Heart right ventricle (tissue), 16 donors: ENCODE measurements at regions not wholly inside any gene's neighbourhood (a gene's known extent, or its start where the extent isn't known, plus 50 kb on each side); places are given as distances from the start of the nearest gene placed in this dataset.
"Not testable (repeated sequence)": the region's sequence is repeated elsewhere in the genome, so short reads cannot be mapped to it uniquely, and the experiment has no call there.

ENCODE experiments used
- ATAC-seq, 8 donors: fragments of 200-7000 bp; cut with Tn5 transposase; one replicate each; pipeline ENCODE4 v1.9.1; 2020; ENCODE audit warnings: mild to moderate bottlenecking in 8 of 8, moderate library complexity in 8 of 8, moderate number of reproducible peaks in 1 of 8
- DNase-seq, 2 donors: peaks; one replicate each; pipeline ENCODE4 v3.0.0-alpha.2; 2020
- H3K27ac ChIP-seq, 10 donors: fragments of 200-600 bp; sonication (generic) in 2 of 10; one replicate each; pipeline versions ENCODE4 v1.5.0 to v1.8.0; 2020 to 2022; ENCODE audit warnings: mild to moderate bottlenecking in 3 of 10
- H3K27me3 ChIP-seq, 7 donors: fragments of 200-600 bp; one replicate each; pipeline ENCODE4 v1.8.0; 2021 to 2022; ENCODE audit warnings: mild to moderate bottlenecking in 2 of 7
- H3K36me3 ChIP-seq, 9 donors: fragments of 200-600 bp; sonication (generic) in 1 of 9; one replicate each; pipeline versions ENCODE4 v1.5.0 to v1.8.0; 2020 to 2022; ENCODE audit warnings: mild to moderate bottlenecking in 2 of 9
- H3K4me1 ChIP-seq, 9 donors: fragments of 200-600 bp; sonication (generic) in 1 of 9; one replicate each; pipeline versions ENCODE4 v1.5.0 to v1.8.0; 2020 to 2022; ENCODE audit warnings: mild to moderate bottlenecking in 4 of 9
- H3K4me3 ChIP-seq, 10 donors: fragments of 200-600 bp; sonication (generic) in 2 of 10; one replicate each; pipeline versions ENCODE4 v1.5.0 to v1.8.0; 2020 to 2022; ENCODE audit warnings: mild to moderate bottlenecking in 7 of 10, moderate library complexity in 2 of 10
- H3K9me3 ChIP-seq, 11 donors: fragments of 200-600 bp in 10 of 11; sonication (generic) in 2 of 11; one replicate each; pipeline versions ENCODE4 v1.5.0 to v1.8.0; 2013 to 2022; ENCODE audit warnings: mild to moderate bottlenecking in 2 of 11, control low read depth in 1 of 11, moderate library complexity in 1 of 11
- WGBS, 2 donors: extraction: QIAGEN DNeasy Blood & Tissue Kit; methylation state at CpG; one replicate each; pipeline ENCODE4 v1.1.7; 2013; ENCODE audit warnings: inconsistent platforms in 1 of 2; 5-methylcytosine and 5-hydroxymethylcytosine counted together
- intact Hi-C, 10 donors: fragments of 100-400 bp; cut with DNase I; formaldehyde crosslinking; loops; one replicate each; pipeline versions ENCODE4 v1.11.1 to v1.14.2; 2022
- TF ChIP-seq, protein P1 (sequence below), 9 donors: fragments of 200-600 bp; sonication (generic) in 2 of 9; IDR thresholded peaks; one replicate each; pipeline versions ENCODE4 v1.5.0 to v1.8.0; 2021 to 2022; ENCODE audit warnings: antibody characterized with exemption in 9 of 9, mild to moderate bottlenecking in 5 of 9, moderate library complexity in 1 of 9
- donor health status: Arrhythmogenic right ventricular cardiomyopathy.
- donor health status: ischemic (EF 13 %, LVEDD 7.1; RV severe dilation, severe dysfunction).
- donor health status: healthy with polysubstance abuse.
- donor health status: DM: no; HTN: yes; CAD: no.
- donor health status: DM: no; HTN: no; CAD: no.
- donor health status: ischemic (EF 25% LVEDD 6.9; RV normal size, moderate dysfunction).
- donor health status: ischemic (EF 25% LVEDD 5.7; RV mildly dilated, moderate dysfunction).
- donor health status: healthy.
- donor health status: DM: yes; HTN: yes; CAD: no.
- donor health status: Ischemic cardiomyopathy.
- donor health status: ischemic (EF 35%, LVEDD 5.7; RV mildly dilated, moderate dysfunction).
- donor health status: nonischemic (EF 11% LVEDD 7.7; RV severe dilation, severe dysfunction).
- donor health status: DM: yes; HTN: yes; CAD: no.
- donor health status: PGD.
- donor health status: ischemic (EF 29% LVEDD 5.4; RV normal size, mild dysfunction).
- donor health status: nonischemic (EF 23%, LVEDD 6.1; RV moderate dilation, normal function).

GRCh38 chr5:101458587-101458986 is 555.5 kb upstream of the ST8SIA4 start:
- no peak for DNase-seq
- Histone ChIP-seq H3K27me3 (no peaks in the 10 kb centered on the region), H3K4me3 (no peak overlapping the region), H3K27ac (no peak overlapping the region), H3K4me1 (no peaks in the 10 kb centered on the region), H3K9me3 (no peaks in the 10 kb centered on the region), H3K36me3 (no peaks in the 10 kb centered on the region)
- 67 to 74% methylated on average over 4 of the region's 4 CpGs for WGBS, 2 donors
- TF ChIP-seq, protein P1, sequence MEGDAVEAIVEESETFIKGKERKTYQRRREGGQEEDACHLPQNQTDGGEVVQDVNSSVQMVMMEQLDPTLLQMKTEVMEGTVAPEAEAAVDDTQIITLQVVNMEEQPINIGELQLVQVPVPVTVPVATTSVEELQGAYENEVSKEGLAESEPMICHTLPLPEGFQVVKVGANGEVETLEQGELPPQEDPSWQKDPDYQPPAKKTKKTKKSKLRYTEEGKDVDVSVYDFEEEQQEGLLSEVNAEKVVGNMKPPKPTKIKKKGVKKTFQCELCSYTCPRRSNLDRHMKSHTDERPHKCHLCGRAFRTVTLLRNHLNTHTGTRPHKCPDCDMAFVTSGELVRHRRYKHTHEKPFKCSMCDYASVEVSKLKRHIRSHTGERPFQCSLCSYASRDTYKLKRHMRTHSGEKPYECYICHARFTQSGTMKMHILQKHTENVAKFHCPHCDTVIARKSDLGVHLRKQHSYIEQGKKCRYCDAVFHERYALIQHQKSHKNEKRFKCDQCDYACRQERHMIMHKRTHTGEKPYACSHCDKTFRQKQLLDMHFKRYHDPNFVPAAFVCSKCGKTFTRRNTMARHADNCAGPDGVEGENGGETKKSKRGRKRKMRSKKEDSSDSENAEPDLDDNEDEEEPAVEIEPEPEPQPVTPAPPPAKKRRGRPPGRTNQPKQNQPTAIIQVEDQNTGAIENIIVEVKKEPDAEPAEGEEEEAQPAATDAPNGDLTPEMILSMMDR (IDR thresholded peaks at IDR 0.05), result no peak
- intact Hi-C loops, result no loop called here
- ATAC-seq, result no peak

GRCh38 chr5:101455851-101456250 is 552.8 kb upstream of the ST8SIA4 start:
- intact Hi-C loops, result no loop called here
- 65 to 73% methylated on average over 2 of the region's 2 CpGs for WGBS, 2 donors
- H3K4me3 ChIP-seq, result no peak overlapping the region
- H3K36me3 ChIP-seq, result no peaks in the 10 kb centered on the region
- peaks cover 0 to 14% (median 0%) of the 10 kb centered on the region in 11 donors for H3K9me3 ChIP-seq
- no peaks in the 10 kb centered on the region for H3K4me1 ChIP-seq
- no peaks in the 10 kb centered on the region for H3K27me3 ChIP-seq
- no peak for ATAC-seq
- DNase-seq, result no peak
- TF ChIP-seq, protein P1 (IDR thresholded peaks at IDR 0.05), result no peak
- H3K27ac ChIP-seq, result no peak overlapping the region

GRCh38 chr5:101455048-101455447 is 552.0 kb upstream of the ST8SIA4 start:
- WGBS, 2 donors, result 87 to 97% methylated on average over 1 of the region's 1 CpG
- Histone ChIP-seq H3K27ac (no peak overlapping the region), H3K27me3 (no peaks in the 10 kb centered on the region), H3K36me3 (no peaks in the 10 kb centered on the region), H3K4me1 (no peaks in the 10 kb centered on the region), H3K9me3 (peaks cover 0 to 14% (median 0%) of the 10 kb centered on the region in 11 donors), H3K4me3 (no peak overlapping the region)
- DNase-seq, result no peak
- ATAC-seq, result no peak
- intact Hi-C loops, result no loop called here
- TF ChIP-seq, protein P1 (IDR thresholded peaks at IDR 0.05), result no peak

DNA sequence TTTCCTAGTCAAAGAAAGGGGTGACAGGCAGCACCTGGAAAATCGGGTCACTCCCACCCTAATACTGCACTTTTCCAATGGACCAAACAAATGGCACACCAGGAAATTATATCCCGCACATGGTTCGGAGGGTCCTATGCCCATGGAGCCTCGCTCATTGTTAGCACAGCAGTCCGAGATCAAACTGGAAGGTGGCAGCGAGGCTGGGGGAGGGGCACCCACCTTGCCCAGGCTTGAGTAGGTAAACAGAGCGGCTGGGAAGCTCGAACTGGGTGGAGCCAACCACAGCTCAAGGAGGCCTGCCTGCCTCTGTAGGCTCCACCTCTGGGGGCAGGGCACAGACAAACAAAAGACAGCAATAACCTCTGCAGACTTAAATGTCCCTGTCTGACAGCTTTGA is 539.2 kb upstream of the ST8SIA4 start:
- DNase-seq, H3K4me1 ChIP-seq, H3K4me3 ChIP-seq, H3K36me3 ChIP-seq, ATAC-seq, H3K27ac ChIP-seq, intact Hi-C loops, H3K27me3 ChIP-seq: not testable (repeated sequence)
- WGBS, 2 donors, result 85 to 93% methylated on average over 8 of the region's 8 CpGs
- H3K9me3 ChIP-seq, result peaks cover 0 to 24% (median 0%) of the 10 kb centered on the region in 11 donors

DNA sequence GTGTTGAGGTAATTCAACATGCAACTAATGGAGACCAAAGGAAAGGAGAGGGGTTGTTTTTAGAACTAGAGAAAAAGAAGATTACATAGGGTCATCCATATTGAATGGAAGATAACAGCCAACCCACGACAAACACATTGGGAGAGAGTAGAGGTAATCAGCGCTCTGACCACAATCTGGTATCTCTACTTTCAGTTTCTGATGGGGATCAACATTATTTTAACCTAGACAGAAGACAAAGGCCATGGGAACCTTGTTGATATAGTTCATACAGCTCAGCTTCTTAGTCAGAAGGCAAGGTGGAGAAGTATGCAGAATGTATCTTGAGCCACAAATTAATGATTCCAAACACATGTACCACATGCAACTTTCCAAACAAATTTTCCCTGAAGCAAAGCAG is 537.1 kb upstream of the ST8SIA4 start:
- TF ChIP-seq, protein P1 (IDR thresholded peaks at IDR 0.05), result no peak
- Histone ChIP-seq H3K36me3 (no peaks in the 10 kb centered on the region), H3K27ac (no peak overlapping the region), H3K9me3 (peaks cover 0 to 21% (median 0%) of the 10 kb centered on the region in 11 donors), H3K4me3 (no peak overlapping the region), H3K4me1 (no peaks in the 10 kb centered on the region), H3K27me3 (no peaks in the 10 kb centered on the region)
- 69 to 78% methylated on average over 2 of the region's 2 CpGs for WGBS, 2 donors
- ATAC-seq (no peak), DNase-seq (no peak)
- intact Hi-C loops, result no loop called here
